Natural killer cell (primary cell): ENCODE measurements at regions not wholly inside any gene's neighbourhood (a gene's known extent, or its start where the extent isn't known, plus 50 kb on each side); places are given as distances from the start of the nearest gene placed in this dataset.

ENCODE experiments used
- ATAC-seq, 3 donors: fragments of 150-1000 bp in 2 of 3; fragments of 200-7000 bp in 1 of 3; cut with Tn5 transposase; 1 replicate in 1 of 3; 2 replicates in 2 of 3; pipeline ENCODE4 v1.10.0; 2021; ENCODE audit warnings: mild to moderate bottlenecking in 2 of 3, moderate library complexity in 2 of 3
- DNase-seq, 2 donors: peaks; one replicate each; pipeline versions ENCODE4 v3.0.0 to v3.0.0-alpha.2; 2013 to 2021; ENCODE audit warnings: mixed read lengths in 1 of 2
- H3K27ac ChIP-seq: one replicate; pipeline ENCODE4 v1.5.1; 2013; ENCODE audit warnings: mild to moderate bottlenecking, low read length
- H3K27me3 ChIP-seq: one replicate; pipeline ENCODE4 v1.6.1; 2013; ENCODE audit warnings: low read length; ENCODE audit not compliant: control insufficient read depth, insufficient read depth
- H3K36me3 ChIP-seq: one replicate; pipeline ENCODE4 v1.6.1; 2013; ENCODE audit warnings: low read length; ENCODE audit not compliant: control insufficient read depth, insufficient read depth
- H3K4me1 ChIP-seq: one replicate; pipeline ENCODE4 v1.6.1; 2013; ENCODE audit warnings: low read length; ENCODE audit not compliant: control insufficient read depth, insufficient read depth
- H3K4me3 ChIP-seq: one replicate; pipeline ENCODE4 v1.5.1; 2013; ENCODE audit warnings: low read length
- H3K9me3 ChIP-seq: one replicate; pipeline ENCODE4 v1.6.1; 2013; ENCODE audit warnings: low read length; ENCODE audit not compliant: control insufficient read depth, insufficient read depth
- H3K27ac Mint-ChIP-seq, 2 donors: one replicate each; pipeline ENCODE4 v1.8.0; 2022; ENCODE audit warnings: mild to moderate bottlenecking in 2 of 2, mixed read lengths in 2 of 2, moderate library complexity in 1 of 2
- H3K27me3 Mint-ChIP-seq, 2 donors: one replicate each; pipeline ENCODE4 v1.8.0; 2022; ENCODE audit warnings: low read depth in 2 of 2, mixed read lengths in 2 of 2
- H3K36me3 Mint-ChIP-seq: one replicate; pipeline ENCODE4 v1.8.0; 2022; ENCODE audit warnings: mixed read lengths
- H3K4me1 Mint-ChIP-seq, 2 donors: one replicate each; pipeline ENCODE4 v1.8.0; 2022; ENCODE audit warnings: mixed read lengths in 2 of 2
- H3K4me3 Mint-ChIP-seq: one replicate; pipeline ENCODE4 v1.8.0; 2022; ENCODE audit warnings: mild to moderate bottlenecking, moderate library complexity, mixed read lengths
- H3K9me3 Mint-ChIP-seq, 2 donors: one replicate each; pipeline ENCODE4 v1.8.0; 2022; ENCODE audit warnings: mixed read lengths in 2 of 2
- CTCF ChIP-seq: fragments of 200-600 bp; IDR thresholded peaks from one replicate; pipeline ENCODE4 v1.8.0; 2022; ENCODE audit warnings: antibody characterized with exemption
- WGBS: methylation state at CpG from one replicate; pipeline ENCODE4 v1.1.7; 2013; ENCODE audit warnings: missing lambda C conversion rate; ENCODE audit not compliant: insufficient coverage; 5-methylcytosine and 5-hydroxymethylcytosine counted together
- intact Hi-C: fragments of 100-400 bp; cut with micrococcal nuclease; formaldehyde crosslinking; loops from one replicate; pipeline ENCODE4 v1.14.2; 2022

DNA sequence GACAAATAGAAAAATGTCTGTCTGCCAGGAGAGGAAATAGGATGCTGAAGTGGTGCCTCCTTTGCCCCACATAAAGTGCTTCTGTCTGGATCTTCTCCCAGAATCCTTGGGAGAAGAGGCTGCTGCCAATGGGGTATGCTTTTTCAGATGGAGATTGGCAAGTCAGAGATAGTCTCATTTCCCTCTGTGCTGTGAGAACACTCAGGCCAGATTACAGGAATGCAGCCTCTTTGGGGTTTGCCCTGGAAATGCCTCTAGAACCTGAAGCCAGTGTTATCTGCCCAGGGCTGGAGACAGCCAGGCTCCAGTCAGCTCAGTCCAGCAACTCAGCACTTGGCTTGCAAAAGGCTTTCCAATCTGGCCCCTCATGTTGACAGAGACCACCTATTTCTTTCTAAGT, 119.1 kb upstream of the PHYHIPL start:
- no peaks in the 10 kb centered on the region for H3K4me1 Mint-ChIP-seq
- H3K9me3 ChIP-seq = no peaks in the 10 kb centered on the region

DNA sequence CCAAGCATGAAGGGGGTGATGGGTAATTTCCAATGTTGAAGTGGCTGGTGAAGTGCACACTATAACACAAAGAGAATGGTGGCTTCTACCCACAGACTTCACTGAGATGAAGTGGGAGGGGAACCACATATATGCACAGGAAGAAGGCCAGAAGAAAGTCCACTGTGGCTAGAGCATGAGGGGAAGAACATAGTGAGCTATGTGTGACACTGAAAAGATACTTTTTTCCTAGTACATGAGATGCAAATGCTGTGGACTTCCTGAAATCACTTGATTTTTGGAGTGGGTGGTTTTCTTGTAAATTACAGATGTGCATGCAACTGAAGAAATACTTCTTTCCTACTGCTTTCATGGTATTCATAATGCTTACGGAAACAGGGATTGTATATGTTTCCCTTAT, 115.6 kb upstream of the PHYHIPL start:
- Histone ChIP-seq H3K4me3 (no peak overlapping the region), H3K27me3 (no peaks in the 10 kb centered on the region), H3K27ac (no peak overlapping the region), H3K36me3 (no peaks in the 10 kb centered on the region), H3K9me3 (no peaks in the 10 kb centered on the region), H3K4me1 (no peaks in the 10 kb centered on the region)
- H3K9me3 Mint-ChIP-seq = peaks cover 9% of the 10 kb centered on the region in 2 donors
- no peak for TF ChIP-seq CTCF
- DNase-seq (no peak), ATAC-seq (no peak)
- intact Hi-C loops = no loop called here
- no peaks in the 10 kb centered on the region for H3K4me1 Mint-ChIP-seq
- no CpG with 5 or more reads among the region's 1 CpG for WGBS
- no peaks in the 10 kb centered on the region for H3K36me3 Mint-ChIP-seq
- no peak overlapping the region for H3K4me3 Mint-ChIP-seq
- H3K27me3 Mint-ChIP-seq = no peaks in the 10 kb centered on the region
- no peak overlapping the region for H3K27ac Mint-ChIP-seq

More for the DNA sequence above, 119.1 kb upstream of the PHYHIPL start:
- H3K4me3 ChIP-seq = no peak overlapping the region
- ATAC-seq = no peak
- Mint-ChIP-seq H3K27ac (no peak overlapping the region), H3K4me3 (no peak overlapping the region), H3K36me3 (no peaks in the 10 kb centered on the region), H3K9me3 (peaks cover 18 to 19% of the 10 kb centered on the region in 2 donors), H3K27me3 (no peaks in the 10 kb centered on the region)
- no peak for TF ChIP-seq CTCF
- DNase-seq = no peak
- H3K27me3 ChIP-seq = no peaks in the 10 kb centered on the region
- H3K36me3 ChIP-seq = no peaks in the 10 kb centered on the region
- H3K27ac ChIP-seq = no peak overlapping the region
- no peaks in the 10 kb centered on the region for H3K4me1 ChIP-seq
- intact Hi-C loops = no loop called here

DNA sequence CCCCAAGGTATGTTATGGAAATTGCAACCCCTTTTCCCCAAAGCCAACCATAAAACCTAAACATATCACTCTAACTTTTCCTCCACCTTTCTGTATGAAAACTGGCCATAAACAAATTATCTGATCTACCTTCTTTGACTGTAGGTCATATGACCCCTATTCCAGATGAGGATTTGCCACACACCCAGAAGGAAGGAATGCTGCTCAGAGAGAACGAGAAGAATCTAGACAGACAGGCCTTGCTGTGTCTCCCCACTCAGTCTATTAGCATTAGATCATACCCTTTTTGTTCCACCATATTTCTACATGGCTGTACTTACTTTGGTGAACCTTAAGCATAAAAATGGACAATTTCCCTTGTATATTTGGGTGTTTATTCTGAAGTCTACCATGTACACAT, 113.0 kb upstream of the PHYHIPL start:
- Histone ChIP-seq H3K27me3 (no peaks in the 10 kb centered on the region), H3K4me3 (no peak overlapping the region), H3K4me1 (no peaks in the 10 kb centered on the region), H3K36me3 (no peaks in the 10 kb centered on the region), H3K9me3 (no peaks in the 10 kb centered on the region), H3K27ac (no peak overlapping the region)
- no peak for DNase-seq
- H3K27me3 Mint-ChIP-seq = no peaks in the 10 kb centered on the region
- no peak for ATAC-seq
- H3K27ac Mint-ChIP-seq = no peak overlapping the region
- no peak overlapping the region for H3K4me3 Mint-ChIP-seq
- TF ChIP-seq CTCF = no peak
- WGBS = 45% methylated on average over 1 of the region's 1 CpG
- H3K36me3 Mint-ChIP-seq = no peaks in the 10 kb centered on the region
- no peaks in the 10 kb centered on the region for H3K4me1 Mint-ChIP-seq
- intact Hi-C loops = no loop called here
- peaks cover 9 to 11% of the 10 kb centered on the region in 2 donors for H3K9me3 Mint-ChIP-seq

- no peak for ATAC-seq
- Histone ChIP-seq H3K4me1 (no peaks in the 10 kb centered on the region), H3K9me3 (no peaks in the 10 kb centered on the region), H3K36me3 (no peaks in the 10 kb centered on the region), H3K4me3 (no peak overlapping the region), H3K27ac (no peak overlapping the region), H3K27me3 (no peaks in the 10 kb centered on the region)
- no peak for DNase-seq
- intact Hi-C loops = no loop called here
- no peaks in the 10 kb centered on the region for H3K36me3 Mint-ChIP-seq
- H3K27ac Mint-ChIP-seq = no peak overlapping the region
- H3K4me3 Mint-ChIP-seq = no peak overlapping the region
- WGBS = 59% methylated on average over 2 of the region's 2 CpGs
- H3K4me1 Mint-ChIP-seq = no peaks in the 10 kb centered on the region
- no peak for TF ChIP-seq CTCF
- peaks cover 6 to 9% of the 10 kb centered on the region in 2 donors for H3K9me3 Mint-ChIP-seq
- H3K27me3 Mint-ChIP-seq = no peaks in the 10 kb centered on the region
Observed at GRCh38 chr10:59064080-59064692, 112.3 kb upstream of the PHYHIPL start.
